K562 (cell line): ENCODE measurements at regions not wholly inside any gene's neighbourhood (a gene's known extent, or its start where the extent isn't known, plus 50 kb on each side); places are given as distances from the start of the nearest gene placed in this dataset.

Experiments used
- ATAC-seq: fragments of 200-7000 bp; cut with Tn5 transposase; 3 replicates; pipeline ENCODE4 v1.9.1; 2020; ENCODE audit warnings: moderate library complexity
- BruUV-seq: library from RNA; stranded (reverse); fragments of 400-500 nt; replicated peaks from 2 replicates; lab custom pipeline; 2021; lab: Mats Ljungman, UMichigan
- CTCF ChIA-PET: fragments of 300-600 bp; formaldehyde crosslinking; extraction: SDS; loops from one replicate; lab custom pipeline; 2021; ENCODE audit warnings: low intra/inter-chr PET ratio; lab: Yijun Ruan, JAX
- POLR2A ChIA-PET: fragments of 300-600, 350-650 bp; sonication (Branson Sonifier 250); formaldehyde crosslinking; extraction: SDS; loops from one replicate; lab custom pipeline; 2021; ENCODE audit warnings: antibody characterized with exemption, inconsistent platforms; lab: Yijun Ruan, JAX
- DNase-seq, 4 experiments: peaks; one replicate each; pipeline versions ENCODE4 v3.0.0 to v3.0.0-alpha.2; 2011 to 2018; ENCODE audit warnings: low spot score in 3 of 4, mixed read lengths in 3 of 4; ENCODE audit errors: extremely low read depth in 1 of 4
- FAIRE-seq: peaks from 2 replicates; lab custom pipeline; 2011; peaks lifted over from hg19 to GRCh38; lab: Jason Lieb, UNC
- H2AFZ ChIP-seq: 2 replicates; pipeline ENCODE4 v1.6.0; 2011; ENCODE audit warnings: low read depth, low read length, control low read depth, inconsistent platforms
- H3K27ac ChIP-seq: fragments of 200-600 bp; 3 replicates; pipeline ENCODE4 v1.8.0; 2011; ENCODE audit warnings: low read depth, mild to moderate bottlenecking, control low read depth, inconsistent platforms, low read length, moderate library complexity, mixed read lengths; ENCODE audit errors: extremely low read depth
- H3K27me3 ChIP-seq, 2 experiments: fragments of 300-600 bp in 1 of 2; 2 replicates in 1 of 2; 3 replicates in 1 of 2; pipeline versions ENCODE4 v1.6.0 to v1.8.0; 2011; ENCODE audit warnings: inconsistent platforms in 2 of 2, low read length in 2 of 2, mild to moderate bottlenecking in 1 of 2, mixed read lengths in 1 of 2, moderate library complexity in 1 of 2; ENCODE audit not compliant: control insufficient read depth in 2 of 2, insufficient read depth in 2 of 2
- H3K36me3 ChIP-seq: fragments of 300-600 bp; 3 replicates; pipeline ENCODE4 v1.8.0; 2011; ENCODE audit warnings: mild to moderate bottlenecking, low read length, inconsistent platforms; ENCODE audit not compliant: control insufficient read depth, insufficient read depth
- H3K4me1 ChIP-seq, 2 experiments: fragments of 200-600 bp in 1 of 2; replicated peaks in 1 of 2; 2 replicates in 1 of 2; 3 replicates in 1 of 2; pipeline versions ENCODE4 v1.5.1 to v1.8.0; 2011; ENCODE audit warnings: inconsistent platforms in 2 of 2, low read length in 2 of 2, mild to moderate bottlenecking in 1 of 2, mixed read lengths in 1 of 2, moderate library complexity in 1 of 2; ENCODE audit not compliant: control insufficient read depth in 2 of 2, insufficient read depth in 2 of 2
- H3K4me2 ChIP-seq: 2 replicates; pipeline ENCODE4 v1.6.1; 2011; ENCODE audit warnings: low read length, control low read depth, inconsistent platforms, mixed read lengths; ENCODE audit not compliant: insufficient read depth
- H3K4me3 ChIP-seq: fragments of 200-600 bp; sonication (generic), shearing (Covaris generic); 2 replicates; pipeline ENCODE4 v1.5.1; 2016; ENCODE audit warnings: control low read depth, inconsistent platforms
- H3K79me2 ChIP-seq: fragments of 200-600 bp; 3 replicates; pipeline ENCODE4 v1.8.0; 2011; ENCODE audit warnings: low read length, inconsistent platforms; ENCODE audit not compliant: control insufficient read depth, insufficient read depth
- H3K9ac ChIP-seq, 2 experiments: 2 replicates each; pipeline versions ENCODE4 v1.6.0 to v1.6.1; 2011; ENCODE audit warnings: low read depth in 2 of 2, low read length in 2 of 2, control low read depth in 1 of 2, inconsistent platforms in 1 of 2, mild to moderate bottlenecking in 1 of 2, mixed read lengths in 1 of 2; ENCODE audit not compliant: insufficient read depth in 1 of 2
- H3K9me1 ChIP-seq: one replicate; pipeline ENCODE4 v1.6.0; 2011; ENCODE audit warnings: inconsistent platforms, mild to moderate bottlenecking, low read length, moderate library complexity; ENCODE audit not compliant: control insufficient read depth, insufficient read depth
- H3K9me3 ChIP-seq: replicated peaks from 2 replicates; pipeline ENCODE4 v1.5.1; 2011; ENCODE audit warnings: low read depth, low read length, inconsistent platforms; ENCODE audit not compliant: control insufficient read depth, insufficient read depth
- H4K20me1 ChIP-seq: replicated peaks from 2 replicates; pipeline ENCODE4 v1.6.1; 2011; ENCODE audit warnings: low read length, inconsistent platforms, mixed read lengths; ENCODE audit not compliant: control insufficient read depth, insufficient read depth
- ARID1B ChIP-seq: fragments of 450-650 bp; IDR thresholded peaks from 2 replicates; pipeline ENCODE4 v1.6.1; 2016; ENCODE audit warnings: antibody characterized with exemption, mild to moderate bottlenecking, inconsistent platforms
- FIP1L1 ChIP-seq: fragments of 200-400 bp; formaldehyde crosslinking; IDR thresholded peaks from 2 replicates; pipeline ENCODE4 v1.6.1; 2018; ENCODE audit warnings: mild to moderate bottlenecking, low read depth, low read length; ENCODE audit not compliant: poor library complexity, severe bottlenecking
- FUS ChIP-seq: fragments of 200-400 bp; formaldehyde crosslinking; optimal IDR thresholded peaks from 2 replicates; pipeline ENCODE3; 2017; ENCODE audit warnings: low read depth, low read length
- ILF3 ChIP-seq: fragments of 450-650 bp; IDR thresholded peaks from 2 replicates; pipeline ENCODE4 v1.6.1; 2018; ENCODE audit warnings: antibody characterized with exemption, mild to moderate bottlenecking, moderate library complexity, borderline replicate concordance
- PHTF2 ChIP-seq: fragments of 250-450 bp; sonication (Bioruptor Pico); IDR thresholded peaks from 2 replicates; pipeline ENCODE4 v1.5.0; 2021; ENCODE audit warnings: mild to moderate bottlenecking
- POLR3A ChIP-seq: IDR thresholded peaks from 2 replicates; pipeline ENCODE4 v1.6.1; 2011; ENCODE audit warnings: borderline replicate concordance, mild to moderate bottlenecking, moderate library complexity; ENCODE audit not compliant: insufficient read length, insufficient read depth; ENCODE audit errors: extremely low read depth
- PRDM10 ChIP-seq: fragments of 450-650 bp; IDR thresholded peaks from 2 replicates; pipeline ENCODE4 v1.6.1; 2018; ENCODE audit not compliant: partially characterized antibody
- STAT5A ChIP-seq: IDR thresholded peaks from 2 replicates; pipeline ENCODE4 v1.6.1; 2012; ENCODE audit warnings: low read length, inconsistent platforms, borderline replicate concordance
- TCF3 ChIP-seq: sonication (generic); formaldehyde crosslinking; IDR thresholded peaks from 2 replicates; pipeline ENCODE4 v1.4.0; 2020; ENCODE audit warnings: mild to moderate bottlenecking, missing genetic modification reagents
- ZNF347 ChIP-seq: fragments of 450-650 bp; formaldehyde crosslinking; IDR thresholded peaks from 2 replicates; pipeline ENCODE4 v1.4.0; 2020; ENCODE audit warnings: low read depth, mild to moderate bottlenecking, moderate library complexity
- ZNF717 ChIP-seq: fragments of 250-450 bp; sonication (Bioruptor Pico); IDR thresholded peaks from 2 replicates; pipeline ENCODE4 v1.5.0; 2021
- ZNF79 ChIP-seq: fragments of 250-450 bp; sonication (Bioruptor Pico); IDR thresholded peaks from 2 replicates; pipeline ENCODE4 v1.4.0; 2020; ENCODE audit warnings: low read depth, mild to moderate bottlenecking, moderate library complexity
- WGBS: fragments of 100-300 bp; shearing (Covaris generic); methylation state at CpG from one replicate; pipeline ENCODE4 v1.1.6; 2016; ENCODE audit warnings: low coverage, mixed read lengths; ENCODE audit not compliant: insufficient coverage; ENCODE audit errors: missing lambda C conversion rate; 5-methylcytosine and 5-hydroxymethylcytosine counted together
- in situ Hi-C: fragments of 300-500 bp; cut with MboI; formaldehyde crosslinking; loops from 4 replicates; pipeline ENCODE4 v1.15.0; 2018; ENCODE audit warnings: inconsistent platforms, mixed read lengths
- intact Hi-C: fragments of 100-400 bp; cut with micrococcal nuclease; formaldehyde crosslinking; loops from 2 replicates; pipeline ENCODE4 v1.14.2; 2022

GRCh38 chr10:65328486-65328885 lies 1597.3 kb upstream of the LRRTM3 start:
- FAIRE-seq (no peak), DNase-seq (no peak), ATAC-seq (no peak)
- in situ Hi-C loops (no loop called here), intact Hi-C loops (no loop called here)
- POLR2A ChIA-PET: no interaction called here
- H3K4me1 ChIP-seq: no peaks in the 10 kb centered on the region
- no peak overlapping the region for H3K4me2 ChIP-seq
- H3K36me3 ChIP-seq: no peaks in the 10 kb centered on the region
- BruUV-seq: no TSS peak
- H3K79me2 ChIP-seq: no peaks in the 10 kb centered on the region
- H3K4me3 ChIP-seq: no peak overlapping the region
- H3K9me3 ChIP-seq: no peaks in the 10 kb centered on the region; the same call in none of the 2 replicates
- TF ChIP-seq POLR3A: no peak
- no peak for TF ChIP-seq FIP1L1
- TF ChIP-seq STAT5A: no peak
- no peak for TF ChIP-seq ZNF347 (CRISPR knock-in tag)
- no peak for TF ChIP-seq ZNF79 (CRISPR knock-in tag)
- H3K9me1 ChIP-seq: no peaks in the 10 kb centered on the region
- no peak overlapping the region for H3K9ac ChIP-seq
- CTCF ChIA-PET: no interaction called here
- no peaks in the 10 kb centered on the region for H4K20me1 ChIP-seq
- H2AFZ ChIP-seq: no peak overlapping the region
- no peaks in the 10 kb centered on the region for H3K27me3 ChIP-seq
- no peak overlapping the region for H3K27ac ChIP-seq

- no peaks in the 10 kb centered on the region for H3K36me3 ChIP-seq
- FAIRE-seq: no peak
- no peaks in the 10 kb centered on the region for H3K9me1 ChIP-seq
- no peak overlapping the region for H3K4me2 ChIP-seq
- no peak for ATAC-seq
- H2AFZ ChIP-seq: no peak overlapping the region
- DNase-seq: no peak
- TF ChIP-seq FUS (no peak), ARID1B (no peak), ILF3 (no peak), TCF3 (CRISPR knock-in tag) (no peak), PRDM10 (no peak), ZNF717 (CRISPR knock-in tag) (no peak), PHTF2 (CRISPR knock-in tag) (no peak)
- no peak overlapping the region for H3K9ac ChIP-seq
- ChIA-PET CTCF (no interaction called here), POLR2A (no interaction called here)
- 0% methylated on average over 2 of the region's 2 CpGs for WGBS
- no peaks in the 10 kb centered on the region; the same call in 1 of the 2 replicates for H3K9me3 ChIP-seq
- no peaks in the 10 kb centered on the region for H3K27me3 ChIP-seq
- no peaks in the 10 kb centered on the region for H3K79me2 ChIP-seq
- BruUV-seq: no TSS peak
- in situ Hi-C loops: no loop called here
- H3K27ac ChIP-seq: no peak overlapping the region
- no peaks in the 10 kb centered on the region for H4K20me1 ChIP-seq
- H3K4me1 ChIP-seq: no peaks in the 10 kb centered on the region
- intact Hi-C loops: no loop called here
- no peak overlapping the region for H3K4me3 ChIP-seq
Measured at GRCh38 chr10:65335311-65335710, 1590.5 kb upstream of the LRRTM3 start.
